Right lobe of liver (tissue), 4 donors: ENCODE measurements at regions not wholly inside any gene's neighbourhood (a gene's known extent, or its start where the extent isn't known, plus 50 kb on each side); places are given as distances from the start of the nearest gene placed in this dataset.

Experiments used
- POLR2A ChIP-seq: fragments of 450-650 bp; IDR thresholded peaks from one replicate; pipeline ENCODE4 v1.6.1; 2017; ENCODE audit warnings: antibody characterized with exemption, mild to moderate bottlenecking
- TF ChIP-seq, protein P1 (sequence below), 4 donors: fragments of 200-600 bp in 3 of 4; fragments of 450-650 bp in 1 of 4; IDR thresholded peaks; one replicate each; pipeline versions ENCODE4 v1.5.1 to v1.8.0; 2016 to 2022; ENCODE audit warnings: antibody characterized with exemption in 4 of 4, mild to moderate bottlenecking in 2 of 4
- donor health status: DM: no; HTN: no; CAD: no.
- donor health status: DM: no; HTN: no; CAD: no.
- donor health status: DM: no; HTN: yes; CAD: no.

DNA sequence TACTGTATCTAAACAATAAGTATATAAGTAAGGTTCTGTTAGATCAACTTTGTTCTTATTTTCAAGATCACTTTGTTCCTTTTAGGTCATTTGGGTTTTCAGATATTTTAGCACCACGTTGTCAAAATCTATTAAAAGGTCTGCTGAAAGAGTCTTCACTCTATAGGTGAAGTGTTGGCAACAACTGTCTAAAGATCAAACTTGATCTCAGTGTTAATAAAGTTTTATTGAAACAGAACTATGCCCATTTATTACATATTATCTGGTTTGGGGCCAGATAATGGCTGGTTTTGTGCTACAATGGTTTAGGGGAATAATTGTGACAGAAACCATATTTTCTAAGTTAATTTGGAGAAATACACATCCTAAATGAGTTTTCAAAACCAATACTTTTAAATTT lies 478.9 kb upstream of the GRM3 start:
- TF ChIP-seq, protein P1, sequence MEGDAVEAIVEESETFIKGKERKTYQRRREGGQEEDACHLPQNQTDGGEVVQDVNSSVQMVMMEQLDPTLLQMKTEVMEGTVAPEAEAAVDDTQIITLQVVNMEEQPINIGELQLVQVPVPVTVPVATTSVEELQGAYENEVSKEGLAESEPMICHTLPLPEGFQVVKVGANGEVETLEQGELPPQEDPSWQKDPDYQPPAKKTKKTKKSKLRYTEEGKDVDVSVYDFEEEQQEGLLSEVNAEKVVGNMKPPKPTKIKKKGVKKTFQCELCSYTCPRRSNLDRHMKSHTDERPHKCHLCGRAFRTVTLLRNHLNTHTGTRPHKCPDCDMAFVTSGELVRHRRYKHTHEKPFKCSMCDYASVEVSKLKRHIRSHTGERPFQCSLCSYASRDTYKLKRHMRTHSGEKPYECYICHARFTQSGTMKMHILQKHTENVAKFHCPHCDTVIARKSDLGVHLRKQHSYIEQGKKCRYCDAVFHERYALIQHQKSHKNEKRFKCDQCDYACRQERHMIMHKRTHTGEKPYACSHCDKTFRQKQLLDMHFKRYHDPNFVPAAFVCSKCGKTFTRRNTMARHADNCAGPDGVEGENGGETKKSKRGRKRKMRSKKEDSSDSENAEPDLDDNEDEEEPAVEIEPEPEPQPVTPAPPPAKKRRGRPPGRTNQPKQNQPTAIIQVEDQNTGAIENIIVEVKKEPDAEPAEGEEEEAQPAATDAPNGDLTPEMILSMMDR (IDR thresholded peaks at IDR 0.05): no peak
- TF ChIP-seq POLR2A: no peak
